ENCODE measurements at regions not wholly inside any gene's neighbourhood (a gene's known extent, or its start where the extent isn't known, plus 50 kb on each side); places are given as distances from the start of the nearest gene placed in this dataset.

DNA sequence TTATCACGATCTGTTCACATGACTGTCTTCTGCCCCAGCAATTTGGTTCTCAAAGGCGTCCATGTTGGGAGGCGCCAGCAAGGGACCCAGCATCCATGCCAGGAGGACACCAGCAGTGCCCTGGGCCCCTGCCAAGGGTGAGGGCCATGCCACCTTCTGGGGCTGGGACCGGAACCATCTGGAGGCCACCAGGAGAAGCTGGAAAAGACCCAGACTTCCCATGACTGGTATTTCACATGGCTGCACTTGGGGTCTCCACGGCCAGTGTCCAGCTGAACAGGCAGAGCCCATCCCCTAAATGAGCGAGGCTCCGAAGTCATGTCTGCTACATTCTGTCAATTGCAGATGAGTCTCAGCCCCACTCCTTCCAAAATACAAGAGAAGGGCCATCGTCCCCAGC, 306.8 kb upstream of the HS6ST1 start:
- DNase-seq (ENCODE audit: low read depth, low spot score), result no peak

DNA sequence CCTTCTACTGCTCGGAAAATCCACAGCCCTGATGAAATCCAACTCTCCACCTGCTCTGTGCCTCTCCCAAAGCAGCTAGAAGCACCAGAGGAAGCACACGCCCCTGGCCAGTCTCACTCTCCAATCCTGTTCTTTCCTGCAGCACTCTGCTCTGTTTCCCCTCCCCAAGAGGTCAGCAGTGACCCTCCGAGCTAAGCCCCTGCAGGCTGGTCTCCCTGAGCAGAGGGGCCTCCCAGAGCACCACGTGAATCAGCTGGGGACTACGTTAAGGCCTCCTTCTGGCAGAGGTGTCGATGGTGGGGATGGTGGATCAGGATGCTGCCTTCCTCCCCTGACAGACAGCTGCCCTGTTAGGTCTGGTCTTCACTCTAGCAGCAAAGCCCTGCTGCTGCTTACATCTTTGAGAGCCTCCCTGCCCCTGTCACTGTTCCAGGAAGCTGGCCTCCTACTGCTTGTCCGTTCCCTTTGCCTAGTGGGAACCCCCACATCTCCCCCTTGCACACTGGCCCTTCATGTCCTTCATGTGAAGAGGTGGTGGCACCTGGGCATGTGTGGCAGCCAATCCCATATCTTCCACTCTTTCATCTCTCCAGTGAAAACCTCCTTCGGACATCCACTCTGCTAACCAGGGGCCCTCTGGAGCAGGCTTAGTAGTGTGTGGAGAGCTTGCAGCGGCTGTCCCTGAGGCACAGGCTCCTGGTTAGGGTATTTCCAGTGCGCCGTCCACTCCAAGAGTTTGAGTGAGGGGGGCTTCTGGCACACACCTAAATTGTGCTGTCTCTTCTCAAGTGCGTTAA, 307.5 kb upstream of the HS6ST1 start:
- no peak for DNase-seq (ENCODE audit: low read depth, low spot score)

DNA sequence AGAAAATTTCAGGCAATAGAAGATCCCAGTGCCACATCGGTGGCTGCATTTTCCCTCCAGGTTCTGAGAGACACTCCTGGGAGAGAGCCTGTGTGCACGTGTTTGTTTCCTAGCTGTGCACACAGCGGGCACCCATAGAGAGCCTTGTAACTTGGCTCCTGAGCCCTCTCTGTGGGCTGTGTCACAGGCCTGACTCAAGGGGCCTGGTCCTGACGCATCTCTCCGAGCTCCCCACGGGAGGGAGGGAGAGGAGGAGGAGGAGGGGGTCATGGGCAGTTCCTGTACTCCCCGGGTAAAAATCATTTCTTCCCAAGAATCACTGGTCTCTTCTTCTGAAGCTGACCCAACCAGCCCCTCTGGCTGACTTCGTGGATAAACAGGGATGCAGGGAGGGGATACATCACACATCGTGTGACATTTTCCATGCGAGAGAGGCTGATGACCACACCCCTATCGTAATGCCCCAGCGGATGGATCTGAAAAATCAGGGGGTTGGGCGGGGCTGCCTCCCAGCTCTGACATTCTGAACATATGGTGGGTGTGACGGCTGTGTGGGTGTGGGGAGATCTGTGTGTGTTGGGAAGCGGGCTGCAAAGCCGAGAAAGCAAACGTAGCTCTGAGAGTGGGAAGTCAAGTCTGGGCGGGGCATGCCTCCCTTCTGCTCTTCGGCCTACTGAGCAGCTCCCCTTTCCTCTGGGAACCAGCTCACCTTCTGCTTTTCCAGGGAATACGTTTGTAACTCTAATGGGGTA, 308.3 kb upstream of the HS6ST1 start:
- DNase-seq (ENCODE audit: low read depth, low spot score), result no peak

DNA sequence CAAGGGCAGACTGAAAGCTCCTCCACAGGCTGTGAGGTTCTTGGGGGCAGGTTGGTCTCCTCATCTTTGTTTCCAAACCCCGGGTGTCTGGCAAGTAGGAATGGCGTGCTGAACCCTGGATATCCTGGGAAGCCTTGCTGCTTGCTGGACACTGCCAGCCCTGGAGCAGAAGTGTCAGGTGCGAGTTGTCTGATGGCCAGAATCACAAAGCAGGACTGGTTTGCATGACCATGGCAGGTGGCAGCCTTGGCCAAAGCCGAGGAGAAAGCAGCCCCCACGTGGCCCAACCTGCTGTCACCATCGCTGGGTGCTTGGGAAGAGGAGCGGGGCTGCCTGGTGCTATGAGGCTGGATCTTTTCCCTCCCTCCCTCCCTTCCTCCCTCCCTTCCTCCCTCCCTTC, 309.5 kb upstream of the HS6ST1 start:
- DNase-seq (ENCODE audit: low read depth, low spot score), result no peak

DNA sequence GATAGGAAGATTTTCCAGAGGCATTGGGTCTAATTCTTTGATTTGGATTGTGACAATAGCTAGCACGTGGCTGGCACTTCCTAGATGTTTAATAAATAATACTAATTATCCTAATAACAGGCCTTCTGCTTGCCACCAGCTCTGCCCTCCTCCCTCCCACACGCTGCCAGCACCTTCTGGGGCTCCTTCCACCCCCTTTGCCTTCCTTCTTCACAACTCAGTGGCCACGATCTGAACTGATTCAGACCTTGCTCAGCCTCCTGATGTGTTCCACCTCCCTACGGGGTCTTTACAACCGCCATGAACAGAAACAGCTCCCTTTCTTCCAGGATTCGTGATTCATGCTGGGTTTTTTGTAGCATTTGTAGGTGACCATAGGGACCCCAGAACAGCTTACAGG, 310.3 kb upstream of the HS6ST1 start:
- no peak for DNase-seq (ENCODE audit: low read depth, low spot score)

DNA sequence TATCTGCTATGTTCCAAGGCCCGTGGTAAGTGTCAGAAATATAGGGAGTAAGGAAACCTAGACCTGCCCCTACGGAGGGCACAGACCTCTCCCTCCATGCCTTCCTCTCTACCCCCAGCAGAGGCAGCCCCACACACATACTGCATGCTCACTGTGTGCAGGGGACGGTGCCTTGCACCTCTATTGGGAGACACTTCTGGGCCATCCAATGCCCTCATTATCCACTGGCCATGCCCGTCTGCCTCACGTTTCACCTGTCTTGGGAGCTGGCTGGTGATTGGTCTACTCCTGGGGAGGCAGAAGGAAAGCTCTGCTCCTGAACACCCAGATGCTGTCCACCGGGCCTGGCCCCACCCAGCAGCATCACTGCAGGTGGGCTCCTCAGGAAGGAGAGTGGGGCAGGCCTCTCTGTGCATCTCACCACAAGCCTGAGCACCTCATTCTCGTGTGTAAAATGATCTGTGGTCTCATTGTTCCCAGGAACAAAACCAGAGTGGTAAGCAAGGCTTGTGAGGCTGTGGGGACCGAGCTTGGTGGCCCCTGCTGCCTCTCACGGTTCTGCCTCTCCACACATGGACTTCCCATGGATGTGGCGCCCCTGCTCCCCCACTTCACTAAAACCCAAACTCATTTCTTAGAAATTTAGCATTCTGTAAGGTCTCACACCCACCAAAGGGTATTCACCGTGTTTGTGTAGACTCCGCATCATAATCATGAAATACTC, 312.5 kb upstream of the HS6ST1 start:
- no peak for DNase-seq (ENCODE audit: low read depth, low spot score)

DNA sequence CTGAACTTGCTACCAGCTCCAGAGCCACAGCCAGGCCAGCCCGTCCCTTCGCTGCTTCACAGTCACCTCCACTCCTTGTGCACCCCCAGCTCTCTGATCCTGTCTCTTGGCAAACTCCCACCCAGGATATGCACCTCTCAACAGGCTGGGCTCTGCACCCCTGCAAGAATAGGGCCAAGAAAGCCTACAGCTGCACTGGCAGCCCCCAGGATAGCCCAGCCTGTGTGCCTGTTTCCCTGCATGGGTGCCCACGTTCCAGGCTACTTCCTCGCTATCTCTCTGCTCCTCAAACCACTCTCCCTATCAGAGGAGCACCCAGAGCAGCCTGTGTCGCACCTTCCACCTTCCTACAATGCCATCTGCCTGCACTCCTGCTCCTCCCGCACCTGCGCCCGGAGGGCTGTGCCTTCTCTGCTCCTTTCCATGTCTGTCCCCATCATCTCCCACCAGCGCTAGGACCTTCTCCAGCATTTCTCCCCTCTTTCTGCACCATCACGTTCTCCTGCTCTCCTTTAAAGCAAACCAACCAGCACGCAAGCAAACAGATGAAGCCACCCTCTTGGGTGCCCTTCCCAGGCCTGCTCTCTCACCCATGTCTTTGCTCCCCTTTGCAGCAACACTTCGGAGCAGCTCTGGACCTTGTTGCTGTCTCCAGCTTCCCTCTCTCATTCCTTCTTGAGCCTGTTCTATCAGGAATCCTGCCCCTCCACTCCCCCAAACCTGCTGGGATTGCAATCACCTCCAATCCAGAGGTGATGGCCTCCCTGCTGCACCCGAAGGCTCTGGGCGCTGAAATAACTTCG, 313.2 kb upstream of the HS6ST1 start:
- DNase-seq (ENCODE audit: low read depth, low spot score), result no peak

DNA sequence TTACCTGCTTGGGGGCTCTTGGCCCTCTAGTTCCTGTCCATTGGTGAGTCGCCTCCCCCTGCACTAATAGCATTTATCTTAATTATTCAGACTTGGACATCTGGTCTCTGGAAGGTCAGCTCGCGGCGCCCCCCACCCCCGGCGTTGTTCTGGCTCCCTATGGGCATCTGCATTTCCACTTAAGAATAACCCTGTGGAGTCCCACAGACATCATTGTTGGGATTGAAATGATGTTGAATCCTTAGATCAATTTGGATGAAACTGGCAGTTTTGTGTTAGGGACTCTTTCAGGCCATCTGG, 313.8 kb upstream of the HS6ST1 start:
- no peak for DNase-seq (ENCODE audit: low read depth, low spot score)

DNA sequence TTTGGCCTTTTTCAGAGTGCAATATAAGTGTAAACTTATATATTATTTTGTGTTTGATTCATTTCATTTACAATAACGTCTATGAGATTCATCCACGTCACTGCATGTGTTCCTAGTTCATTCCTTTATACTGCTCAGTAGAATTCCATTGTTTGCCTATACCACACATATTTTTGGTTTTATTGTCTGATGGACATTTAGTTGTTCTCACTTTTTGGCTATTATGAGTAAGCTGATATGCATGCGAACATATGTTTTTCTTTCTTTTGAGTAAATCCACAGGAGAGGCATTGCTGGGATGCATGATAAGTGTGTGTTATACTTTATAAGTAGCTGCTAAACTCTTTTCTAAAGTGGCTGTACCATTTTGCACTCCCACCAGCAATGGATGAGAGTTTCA, 314.8 kb upstream of the HS6ST1 start:
- DNase-seq (ENCODE audit: low read depth, low spot score), result no peak

DNA sequence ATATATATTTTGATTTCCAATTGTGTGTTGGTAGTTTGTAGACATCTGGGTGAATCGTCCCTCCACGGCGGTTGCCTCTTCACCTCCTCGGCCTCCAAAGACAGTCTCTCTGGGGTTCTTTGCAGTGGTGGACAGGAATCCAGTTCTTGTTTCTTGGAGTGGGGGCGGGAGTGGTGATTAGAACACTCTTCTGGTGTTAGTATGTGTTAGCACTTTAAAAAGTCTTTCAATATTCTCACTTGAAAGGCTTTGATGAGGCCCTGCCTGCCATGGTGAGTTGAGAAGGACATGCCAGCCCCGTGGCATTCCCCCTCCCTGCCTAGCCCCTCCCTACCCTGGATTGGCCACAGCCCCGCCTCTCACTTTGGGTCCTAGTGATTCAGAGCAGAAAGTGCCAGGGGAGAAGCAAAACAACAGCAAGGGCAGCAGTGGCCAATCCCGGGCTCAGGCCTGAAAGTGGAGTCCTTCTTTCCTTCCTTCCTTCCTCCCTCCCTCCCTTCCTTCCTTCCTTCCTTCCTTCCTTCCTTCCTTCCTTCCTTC, 316.8 kb upstream of the HS6ST1 start:
- no peak for DNase-seq (ENCODE audit: low read depth, low spot score)

DNA sequence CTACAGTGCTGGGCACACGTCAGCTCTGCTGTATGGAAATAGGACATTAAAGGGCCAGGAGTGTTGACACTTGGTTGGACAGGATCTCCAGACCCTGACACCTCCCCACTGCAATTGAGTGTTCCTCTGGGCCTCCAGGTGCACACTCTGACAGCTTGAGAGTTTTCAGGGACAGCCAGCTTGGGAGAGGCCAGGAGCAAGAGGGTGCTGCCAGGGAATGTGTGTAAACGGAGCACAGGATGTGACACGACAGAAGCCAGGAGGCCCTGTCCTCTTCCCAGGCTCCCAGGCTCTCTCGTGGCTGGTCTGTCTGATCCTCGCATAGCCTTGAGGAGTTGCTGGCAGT, 318.1 kb upstream of the HS6ST1 start:
- no peak for DNase-seq (ENCODE audit: low read depth, low spot score)

DNA sequence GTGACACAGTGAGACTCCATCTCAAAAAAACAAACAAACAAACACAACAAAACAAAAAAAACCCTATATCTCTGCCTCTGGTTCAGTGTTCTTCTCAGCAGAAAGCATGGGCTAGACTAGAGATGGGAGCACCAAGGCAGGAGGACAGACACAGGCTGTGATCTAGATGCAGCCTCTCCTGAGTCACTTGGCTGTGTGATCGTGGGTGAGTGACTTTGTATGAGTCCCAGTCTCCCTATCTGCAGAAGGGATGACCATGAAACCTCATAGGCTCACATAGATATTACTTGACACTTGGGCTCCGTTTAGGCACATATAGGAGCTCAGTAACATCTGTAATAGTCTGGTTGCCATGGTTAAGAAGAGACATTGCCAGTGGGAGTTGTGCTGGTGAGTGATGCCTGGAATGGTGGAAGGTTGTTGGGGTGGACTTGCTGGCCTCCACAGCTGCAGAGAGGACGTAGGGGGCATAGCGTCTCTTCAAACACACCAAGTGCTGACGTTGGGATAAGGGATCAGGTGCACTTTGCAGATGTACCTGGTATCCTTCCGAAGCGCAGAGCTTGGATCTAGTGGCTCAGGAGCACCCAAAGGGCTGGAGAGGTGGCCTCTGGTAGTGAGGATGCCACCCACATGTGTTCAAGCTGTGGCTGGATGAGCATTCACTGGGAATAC, 318.9 kb upstream of the HS6ST1 start:
- DNase-seq (ENCODE audit: low read depth, low spot score), result no peak

DNA sequence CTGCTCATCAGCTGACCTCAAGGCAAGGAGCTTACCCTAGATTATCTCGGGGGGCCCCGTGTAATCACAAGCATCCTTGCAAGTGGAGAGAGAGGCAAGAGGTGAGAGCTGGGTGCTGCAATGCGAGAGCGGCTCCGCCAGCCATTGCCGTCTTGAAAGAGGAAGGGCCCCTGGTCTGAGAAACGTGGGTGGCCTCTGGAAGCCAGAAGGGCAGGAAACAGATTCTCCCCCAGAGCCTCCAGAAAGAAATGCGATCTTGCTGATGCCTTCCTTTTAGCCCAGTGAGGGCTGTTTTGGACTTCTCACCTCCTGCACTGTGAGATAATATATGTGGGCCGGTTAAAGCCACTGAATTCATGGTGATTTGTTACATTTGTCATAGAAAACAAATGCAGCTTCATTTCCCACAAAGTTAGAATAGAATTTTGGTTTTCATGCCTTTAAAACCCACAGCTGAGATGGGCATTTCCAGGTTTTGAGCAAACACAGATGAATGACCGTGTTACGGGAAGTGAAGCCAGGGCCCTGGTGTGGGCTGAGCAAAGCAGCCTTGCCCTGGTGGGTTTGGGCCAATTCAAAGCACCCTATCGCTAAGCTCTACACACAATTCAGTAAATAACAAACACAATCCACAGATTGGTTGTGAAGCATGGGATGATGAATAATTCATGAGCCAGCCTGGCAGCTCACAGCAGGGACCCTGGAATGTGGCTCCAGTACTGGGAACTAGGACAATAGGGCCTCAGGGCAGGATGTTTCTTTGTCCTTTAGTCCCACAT, 319.9 kb upstream of the HS6ST1 start:
- DNase-seq (ENCODE audit: low read depth, low spot score), result no peak

DNA sequence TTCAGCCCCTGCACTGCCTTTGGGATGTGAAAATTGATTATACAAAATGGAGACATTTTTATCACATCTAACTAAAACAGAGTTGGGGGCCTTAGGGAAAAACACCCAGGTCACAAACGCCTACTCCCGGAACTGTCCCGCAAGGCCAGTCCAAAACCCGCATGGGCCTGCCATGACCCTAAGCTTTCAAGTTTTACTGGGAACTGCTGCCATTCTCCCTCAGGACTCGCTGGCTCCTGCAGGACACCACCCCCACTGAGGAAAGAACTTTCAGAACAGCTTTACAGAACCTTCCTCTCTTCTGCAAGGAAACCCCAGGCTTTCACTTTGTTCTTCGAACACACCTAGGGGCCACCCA, 320.4 kb upstream of the HS6ST1 start:
- DNase-seq (ENCODE audit: low read depth, low spot score), result no peak

DNA sequence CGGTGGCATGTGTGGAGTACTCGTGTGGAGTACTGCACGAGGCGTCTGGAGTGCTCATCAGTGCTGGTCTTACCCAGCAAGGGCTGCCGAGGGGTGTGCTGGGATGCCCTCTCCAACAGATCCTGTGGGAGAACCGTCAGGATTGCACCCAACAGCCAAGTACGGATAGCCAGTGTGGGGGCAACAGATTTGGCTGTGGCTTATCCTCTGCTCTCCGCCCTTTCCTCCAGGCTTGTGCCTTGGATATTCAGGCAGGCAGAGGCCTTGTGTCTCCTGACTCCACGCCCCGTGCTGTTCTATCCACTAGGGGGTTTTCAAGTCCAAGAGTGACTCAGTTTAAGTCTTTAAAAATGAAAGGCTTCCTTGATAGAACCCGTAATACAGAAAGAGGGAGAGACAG, 321.0 kb upstream of the HS6ST1 start:
- DNase-seq (ENCODE audit: low read depth, low spot score), result no peak

DNA sequence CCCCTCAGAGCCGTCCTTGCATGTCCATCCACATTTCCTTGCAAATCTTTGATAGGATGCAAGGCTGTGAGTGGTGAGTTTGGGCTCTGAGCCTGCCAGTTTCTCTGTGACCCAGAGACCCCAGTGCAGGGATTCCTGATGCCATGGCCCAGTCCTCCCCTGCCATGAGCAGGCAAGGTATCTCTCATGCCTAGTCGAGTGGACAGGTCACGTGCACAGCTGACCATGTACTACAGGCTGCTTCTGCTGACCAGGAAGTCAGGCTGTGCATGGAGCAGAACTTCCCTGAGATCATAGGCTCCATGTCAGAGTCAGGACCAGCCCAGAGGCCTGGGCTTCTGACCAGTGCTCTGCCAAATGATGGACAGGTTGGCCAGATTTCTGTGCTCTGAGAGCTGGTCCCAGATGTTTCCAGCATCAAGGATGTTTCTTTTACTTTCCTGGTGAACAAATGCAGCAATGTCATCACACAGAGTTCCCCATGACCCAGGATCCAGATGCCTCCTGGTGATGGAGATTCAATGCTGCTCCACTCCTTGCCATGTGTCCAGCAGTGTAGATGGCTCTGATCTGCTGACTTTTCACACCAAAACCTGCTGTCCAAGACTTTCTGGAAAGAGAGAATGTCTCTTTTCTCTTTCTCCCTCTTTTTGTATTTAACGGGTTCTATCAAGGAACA, 321.6 kb upstream of the HS6ST1 start:
- DNase-seq (ENCODE audit: low read depth, low spot score), result no peak

DNA sequence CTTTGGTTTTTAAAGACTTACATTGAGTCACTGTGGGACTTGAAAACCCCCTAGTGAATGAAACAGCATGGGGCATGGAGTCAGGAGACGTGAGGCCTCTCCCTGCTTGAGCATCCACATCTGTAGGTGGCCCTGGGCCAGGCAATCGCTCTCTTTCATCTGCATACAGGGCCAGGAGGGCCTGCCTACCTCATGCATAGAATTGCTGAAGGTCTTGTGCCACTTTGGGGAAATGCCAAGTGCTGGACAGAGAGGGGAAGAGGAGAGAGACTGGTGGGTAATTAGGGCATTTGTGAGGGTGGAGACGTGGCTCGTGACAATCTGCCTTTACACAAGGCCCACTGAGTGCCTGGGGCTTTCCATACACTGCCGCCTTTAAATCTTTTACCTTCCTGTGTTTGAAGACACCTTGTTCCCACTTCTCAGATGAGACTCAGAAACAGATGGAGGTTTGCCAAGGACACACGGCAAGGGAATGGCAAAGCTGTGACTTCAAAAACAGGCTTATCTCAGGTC, 322.2 kb upstream of the HS6ST1 start:
- no peak for DNase-seq (ENCODE audit: low read depth, low spot score)

DNA sequence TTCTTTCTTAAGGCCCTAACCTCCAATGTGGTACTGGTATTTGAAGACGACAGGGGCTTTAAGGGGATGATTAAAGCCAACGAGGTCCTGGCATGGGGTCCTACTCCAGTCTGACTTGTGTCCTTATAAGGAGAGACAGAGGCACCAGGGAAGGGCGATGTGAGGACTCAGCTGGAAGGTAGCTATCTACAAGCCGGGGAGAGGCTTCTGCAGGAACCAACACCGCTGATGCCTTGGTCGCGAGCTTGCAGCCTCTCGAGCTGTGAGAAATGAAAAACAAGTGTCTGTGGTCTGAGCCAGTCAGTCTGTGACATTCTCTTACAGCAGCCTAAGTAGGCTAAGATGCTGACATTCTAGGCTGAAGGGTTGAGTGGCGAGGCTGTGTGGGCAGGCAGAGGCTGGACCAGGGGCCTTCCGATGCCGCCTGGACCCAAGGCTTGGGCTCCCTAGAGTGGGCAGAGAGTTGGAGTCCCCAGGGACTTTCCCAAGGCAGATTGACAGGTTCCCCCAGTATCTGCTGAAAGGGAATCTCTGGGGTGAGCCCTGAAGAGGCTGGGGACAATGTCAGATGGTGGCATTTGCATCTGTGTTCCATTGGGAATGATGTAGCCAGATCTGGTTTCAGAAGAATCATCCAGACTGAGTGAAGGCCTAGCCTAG, 322.9 kb upstream of the HS6ST1 start:
- no peak for DNase-seq (ENCODE audit: low read depth, low spot score)

DNA sequence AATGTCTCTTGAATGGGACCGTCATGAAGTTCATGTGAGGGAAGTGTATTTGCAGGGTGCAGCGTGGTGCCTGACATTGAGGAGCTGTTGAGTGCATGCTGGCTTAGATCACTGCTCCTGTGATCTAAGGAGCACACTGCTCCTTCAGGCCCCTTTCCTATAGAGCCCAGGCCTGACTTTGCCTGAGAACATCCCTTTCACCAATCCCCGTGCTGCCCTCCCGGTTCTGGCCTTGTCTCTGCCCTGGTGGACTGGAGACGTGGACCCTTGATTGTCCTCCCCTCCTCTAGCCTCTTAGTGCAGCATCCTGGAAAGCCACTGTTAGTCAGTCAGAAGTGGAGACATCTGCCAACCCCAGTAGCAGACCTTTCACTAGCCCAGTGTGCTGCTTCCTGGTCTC, 323.6 kb upstream of the HS6ST1 start:
- DNase-seq (ENCODE audit: low read depth, low spot score), result no peak
